ENCODE measurements at regions not wholly inside any gene's neighbourhood (a gene's known extent, or its start where the extent isn't known, plus 50 kb on each side); places are given as distances from the start of the nearest gene placed in this dataset.
"Not testable (repeated sequence)": the region's sequence is repeated elsewhere in the genome, so short reads cannot be mapped to it uniquely, and the experiment has no call there.

GRCh38 chr2:234864506-234864905 is 87.3 kb upstream of the SH3BP4 start:
- DNase-seq: no peak
- intact Hi-C loops (cut with DNase I): no loop called here
- no peak for ATAC-seq (ENCODE audit: poor library complexity)

GRCh38 chr2:234863043-234863934 is 88.5 kb upstream of the SH3BP4 start:
- ATAC-seq (ENCODE audit: poor library complexity): peak; percentile 62
- intact Hi-C loops (cut with DNase I): no loop called here
- peak; percentile 52 for DNase-seq

- intact Hi-C loops (cut with DNase I): no loop called here
- ATAC-seq (ENCODE audit: poor library complexity) (peak; percentile 65), DNase-seq (peak; percentile 49)
Measured at GRCh38 chr2:234861841-234862735, 89.7 kb upstream of the SH3BP4 start.

- DNase-seq; ATAC-seq (ENCODE audit: poor library complexity); intact Hi-C loops (cut with DNase I): not testable (repeated sequence)
Measured at GRCh38 chr2:234859330-234859872, 92.4 kb upstream of the SH3BP4 start.

GRCh38 chr2:234858790-234859329 is 93.0 kb upstream of the SH3BP4 start:
- no peak for ATAC-seq (ENCODE audit: poor library complexity)
- intact Hi-C loops (cut with DNase I): no loop called here
- no peak for DNase-seq

GRCh38 chr2:234858145-234858544 is 93.7 kb upstream of the SH3BP4 start:
- DNase-seq (no peak), ATAC-seq (ENCODE audit: poor library complexity) (no peak)
- intact Hi-C loops (cut with DNase I): no loop called here

GRCh38 chr2:234853729-234854128 is 98.1 kb upstream of the SH3BP4 start:
- intact Hi-C loops (cut with DNase I): no loop called here
- ATAC-seq (ENCODE audit: poor library complexity): no peak
- DNase-seq: no peak

GRCh38 chr2:234852941-234853340 is 98.9 kb upstream of the SH3BP4 start:
- no peak for DNase-seq
- intact Hi-C loops (cut with DNase I): no loop called here
- ATAC-seq (ENCODE audit: poor library complexity): no peak

- ATAC-seq (ENCODE audit: poor library complexity): no peak
Measured at GRCh38 chr2:234852035-234852434, 99.8 kb upstream of the SH3BP4 start.

GRCh38 chr2:234851451-234851850 is 100.4 kb upstream of the SH3BP4 start:
- intact Hi-C loops (cut with DNase I): no loop called here
- ATAC-seq (ENCODE audit: poor library complexity) (no peak), DNase-seq (no peak)

More at GRCh38 chr2:234852035-234852434, 99.8 kb upstream of the SH3BP4 start:
- DNase-seq: no peak
- intact Hi-C loops (cut with DNase I): no loop called here

- no peak for ATAC-seq (ENCODE audit: poor library complexity)
- DNase-seq: no peak
- intact Hi-C loops (cut with DNase I): no loop called here
Measured at GRCh38 chr2:234850818-234851217, 101.0 kb upstream of the SH3BP4 start.

GRCh38 chr2:234849678-234850077 is 102.1 kb upstream of the SH3BP4 start:
- intact Hi-C loops (cut with DNase I): no loop called here
- ATAC-seq (ENCODE audit: poor library complexity): no peak
- DNase-seq: no peak

- no peak for DNase-seq
- no peak for ATAC-seq (ENCODE audit: poor library complexity)
Measured at GRCh38 chr2:234848578-234848977, 103.2 kb upstream of the SH3BP4 start.

GRCh38 chr2:234847639-234848038 is 104.2 kb upstream of the SH3BP4 start:
- ATAC-seq (ENCODE audit: poor library complexity): no peak
- intact Hi-C loops (cut with DNase I): no loop called here
- no peak for DNase-seq

More at GRCh38 chr2:234848578-234848977, 103.2 kb upstream of the SH3BP4 start:
- intact Hi-C loops (cut with DNase I): no loop called here

- DNase-seq: no peak
- intact Hi-C loops (cut with DNase I): no loop called here
- no peak for ATAC-seq (ENCODE audit: poor library complexity)
Measured at GRCh38 chr2:234847364-234847635, 104.5 kb upstream of the SH3BP4 start.

- no peak for DNase-seq
- ATAC-seq (ENCODE audit: poor library complexity): no peak
- intact Hi-C loops (cut with DNase I): no loop called here
Measured at GRCh38 chr2:234846599-234847363, 105.0 kb upstream of the SH3BP4 start.

- ATAC-seq (ENCODE audit: poor library complexity) (no peak), DNase-seq (no peak)
- intact Hi-C loops (cut with DNase I): no loop called here
Measured at GRCh38 chr2:234845602-234846590, 105.9 kb upstream of the SH3BP4 start.
